Urinary bladder (tissue), 3 donors: ENCODE measurements at regions not wholly inside any gene's neighbourhood (a gene's known extent, or its start where the extent isn't known, plus 50 kb on each side); places are given as distances from the start of the nearest gene placed in this dataset.
"Not testable (repeated sequence)": the region's sequence is repeated elsewhere in the genome, so short reads cannot be mapped to it uniquely, and the experiment has no call there.

Experiments
- DNase-seq: peaks from one replicate; pipeline ENCODE4 v3.0.0-alpha.2; 2015; ENCODE audit errors: extremely low spot score
- H3K27ac ChIP-seq: one replicate; pipeline ENCODE4 v1.5.1; 2013; ENCODE audit warnings: low read depth, mild to moderate bottlenecking, moderate library complexity
- H3K36me3 ChIP-seq: one replicate; pipeline ENCODE4 v1.6.1; 2013; ENCODE audit warnings: mild to moderate bottlenecking, moderate library complexity; ENCODE audit not compliant: insufficient read depth
- H3K4me1 ChIP-seq: one replicate; pipeline ENCODE4 v1.6.1; 2013; ENCODE audit warnings: mild to moderate bottlenecking, moderate library complexity; ENCODE audit not compliant: insufficient read depth
- H3K4me3 ChIP-seq: one replicate; pipeline ENCODE4 v1.5.1; 2013; ENCODE audit warnings: low read depth, low read length
- WGBS: extraction: QIAGEN DNeasy Blood & Tissue Kit; methylation state at CpG from one replicate; pipeline ENCODE4 v1.1.7; 2013; 5-methylcytosine and 5-hydroxymethylcytosine counted together
- donor health status: healthy with polysubstance abuse.
- donor health status: healthy.

GRCh38 chr7:104956753-104957450 lies 57.1 kb upstream of the KMT2E start:
- DNase-seq: no peak
- H3K4me1 ChIP-seq: peaks cover 3% of the 10 kb centered on the region
- no peaks in the 10 kb centered on the region for H3K36me3 ChIP-seq
- WGBS: 19% methylated on average over 4 of the region's 4 CpGs
- H3K27ac ChIP-seq: peak overlapping the region; percentile 86
- no peak overlapping the region for H3K4me3 ChIP-seq

- no peak for DNase-seq
- Histone ChIP-seq H3K27ac (no peak overlapping the region), H3K4me3 (no peak overlapping the region), H3K4me1 (peaks cover 3% of the 10 kb centered on the region), H3K36me3 (no peaks in the 10 kb centered on the region)
- WGBS: 25% methylated on average over 3 of the region's 3 CpGs
Observed at GRCh38 chr7:104958371-104958865, 55.6 kb upstream of the KMT2E start.

- H3K27ac ChIP-seq, DNase-seq, H3K4me3 ChIP-seq, H3K36me3 ChIP-seq, H3K4me1 ChIP-seq: not testable (repeated sequence)
- 80% methylated on average over 2 of the region's 2 CpGs for WGBS
Observed at GRCh38 chr7:104959483-104959882, 54.5 kb upstream of the KMT2E start.

GRCh38 chr7:104960741-104961448 lies 53.1 kb upstream of the KMT2E start:
- no peak for DNase-seq
- Histone ChIP-seq H3K36me3 (no peaks in the 10 kb centered on the region), H3K4me1 (peaks cover 7% of the 10 kb centered on the region), H3K4me3 (no peak overlapping the region), H3K27ac (no peak overlapping the region)
- WGBS: 65% methylated on average over 2 of the region's 2 CpGs

- Histone ChIP-seq H3K4me1 (peaks cover 5% of the 10 kb centered on the region), H3K36me3 (no peaks in the 10 kb centered on the region), H3K27ac (no peak overlapping the region), H3K4me3 (no peak overlapping the region)
- 94% methylated on average over 6 of the region's 6 CpGs for WGBS
- no peak for DNase-seq
Observed at GRCh38 chr7:104961821-104962220, 52.2 kb upstream of the KMT2E start.

GRCh38 chr7:104962781-104963180 lies 51.2 kb upstream of the KMT2E start:
- WGBS: 77% methylated on average over 3 of the region's 3 CpGs
- Histone ChIP-seq H3K36me3 (no peaks in the 10 kb centered on the region), H3K4me1 (peaks cover 5% of the 10 kb centered on the region), H3K27ac (no peak overlapping the region), H3K4me3 (no peak overlapping the region)
- no peak for DNase-seq

GRCh38 chr7:104963378-104963990 lies 50.5 kb upstream of the KMT2E start:
- Histone ChIP-seq H3K27ac (peak overlapping the region; percentile 0), H3K36me3 (no peaks in the 10 kb centered on the region), H3K4me3 (no peak overlapping the region), H3K4me1 (peaks cover 4% of the 10 kb centered on the region)
- DNase-seq: no peak
- 59% methylated on average over 2 of the region's 2 CpGs for WGBS

- 42% methylated on average over 3 of the region's 3 CpGs for WGBS
- no peak overlapping the region for H3K4me3 ChIP-seq
- H3K4me1 ChIP-seq: peaks cover 3% of the 10 kb centered on the region
- no peak for DNase-seq
- H3K36me3 ChIP-seq: no peaks in the 10 kb centered on the region
- peak overlapping the region; percentile 16 for H3K27ac ChIP-seq
Observed at GRCh38 chr7:104963991-104964385, 50.0 kb upstream of the KMT2E start.
